ENCODE measurements at regions not wholly inside any gene's neighbourhood (a gene's known extent, or its start where the extent isn't known, plus 50 kb on each side); places are given as distances from the start of the nearest gene placed in this dataset.

DNA sequence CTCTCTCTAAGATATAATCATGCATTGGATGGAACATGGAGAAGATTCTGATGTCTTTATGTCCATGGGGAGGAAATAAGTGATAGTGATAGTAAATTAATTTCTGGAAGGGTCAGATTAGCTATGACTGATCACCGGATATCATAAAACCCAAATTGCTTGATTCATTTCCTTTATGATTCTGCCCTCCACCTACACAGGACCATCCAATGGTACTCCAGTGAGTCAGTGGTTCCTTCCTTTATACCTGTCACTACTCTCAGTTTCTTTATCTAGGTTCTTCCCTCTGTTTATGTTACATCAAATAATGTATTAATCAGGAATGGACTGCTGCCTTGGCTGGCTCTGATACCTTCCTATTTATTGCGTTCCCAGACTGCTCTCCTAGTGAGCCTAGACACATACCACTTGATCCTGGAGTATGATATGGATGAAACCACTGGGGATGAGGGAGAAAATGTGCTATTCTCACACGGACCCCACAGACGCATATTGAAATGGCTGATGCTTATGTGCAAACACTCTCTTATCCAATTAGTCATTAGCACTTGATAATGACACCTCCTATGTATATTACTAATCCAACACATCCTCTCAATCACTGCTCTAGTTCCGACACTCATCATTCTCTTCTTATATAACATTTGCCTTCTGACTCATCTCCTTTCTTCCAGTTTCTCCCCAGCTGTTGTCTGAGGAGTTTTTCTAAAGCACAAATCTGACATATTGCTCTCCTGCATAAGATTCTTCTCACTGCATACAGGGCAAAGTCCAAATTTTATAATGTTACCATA is 315.6 kb downstream of the INSIG2 start:
- no peaks in the 10 kb centered on the region for H4K20me1 ChIP-seq (ENCODE audit: insufficient read depth, low read length, poor library complexity, severe bottlenecking)
- TF ChIP-seq EZH2phosphoT487 (IDR thresholded peaks at IDR 0.05; ENCODE audit: borderline replicate concordance): no peak
- TF ChIP-seq CTCF (conservative IDR thresholded peaks at IDR 0.05; ENCODE audit: low read length): no peak
- H3K4me3 ChIP-seq (ENCODE audit: low read length, poor library complexity, severe bottlenecking): no peak overlapping the region
- H3K4me2 ChIP-seq (ENCODE audit: low read depth, low read length, poor library complexity, severe bottlenecking): no peak overlapping the region
- no peaks in the 10 kb centered on the region for H3K27me3 ChIP-seq (ENCODE audit: insufficient read depth, low read length, poor library complexity, severe bottlenecking)
- H3K4me1 ChIP-seq (ENCODE audit: insufficient read depth, low read length, poor library complexity, severe bottlenecking): no peaks in the 10 kb centered on the region
- H3F3A ChIP-seq (ENCODE audit: low read depth): no peaks in the 10 kb centered on the region
- no peak overlapping the region for H3K9ac ChIP-seq (ENCODE audit: low read depth, low read length, poor library complexity, severe bottlenecking)
- no peaks in the 10 kb centered on the region for H3K9me2 ChIP-seq (replicated peaks; ENCODE audit: low read depth, low read length)
- H2AFZ ChIP-seq (ENCODE audit: low read length): no peak overlapping the region
- no peaks in the 10 kb centered on the region for H3K36me3 ChIP-seq (ENCODE audit: insufficient read depth, low read length)
- no peaks in the 10 kb centered on the region for H3K79me2 ChIP-seq (ENCODE audit: insufficient read depth, low read length)
- no peaks in the 10 kb centered on the region for H3K9me3 ChIP-seq (ENCODE audit: insufficient read depth, low read depth, low read length)

GRCh38 chr2:118388771-118389170 is 300.5 kb downstream of the INSIG2 start:
- no peaks in the 10 kb centered on the region for H3K27me3 ChIP-seq (ENCODE audit: insufficient read depth, low read length, poor library complexity, severe bottlenecking)
- no peaks in the 10 kb centered on the region for H3K9me2 ChIP-seq (replicated peaks; ENCODE audit: low read depth, low read length)
- H3K36me3 ChIP-seq (ENCODE audit: insufficient read depth, low read length): no peaks in the 10 kb centered on the region
- H4K20me1 ChIP-seq (ENCODE audit: insufficient read depth, low read length, poor library complexity, severe bottlenecking): no peaks in the 10 kb centered on the region
- no peaks in the 10 kb centered on the region for H3K9me3 ChIP-seq (ENCODE audit: insufficient read depth, low read depth, low read length)
- no peaks in the 10 kb centered on the region for H3K4me1 ChIP-seq (ENCODE audit: insufficient read depth, low read length, poor library complexity, severe bottlenecking)
- H3F3A ChIP-seq (ENCODE audit: low read depth): no peaks in the 10 kb centered on the region
- H2AFZ ChIP-seq (ENCODE audit: low read length): no peak overlapping the region
- H3K79me2 ChIP-seq (ENCODE audit: insufficient read depth, low read length): no peaks in the 10 kb centered on the region
- H3K9ac ChIP-seq (ENCODE audit: low read depth, low read length, poor library complexity, severe bottlenecking): no peak overlapping the region
- no peak overlapping the region for H3K4me3 ChIP-seq (ENCODE audit: low read length, poor library complexity, severe bottlenecking)
- H3K4me2 ChIP-seq (ENCODE audit: low read depth, low read length, poor library complexity, severe bottlenecking): no peak overlapping the region
- no peak for TF ChIP-seq CTCF (conservative IDR thresholded peaks at IDR 0.05; ENCODE audit: low read length)
- TF ChIP-seq EZH2phosphoT487 (IDR thresholded peaks at IDR 0.05; ENCODE audit: borderline replicate concordance): no peak

- Histone ChIP-seq H4K20me1 (ENCODE audit: insufficient read depth, low read length, poor library complexity, severe bottlenecking) (no peaks in the 10 kb centered on the region), H3K4me2 (ENCODE audit: low read depth, low read length, poor library complexity, severe bottlenecking) (no peak overlapping the region), H3K9me2 (replicated peaks; ENCODE audit: low read depth, low read length) (no peaks in the 10 kb centered on the region), H3K4me1 (ENCODE audit: insufficient read depth, low read length, poor library complexity, severe bottlenecking) (no peaks in the 10 kb centered on the region), H3K9me3 (ENCODE audit: insufficient read depth, low read depth, low read length) (no peaks in the 10 kb centered on the region), H3K27me3 (ENCODE audit: insufficient read depth, low read length, poor library complexity, severe bottlenecking) (no peaks in the 10 kb centered on the region), H3K79me2 (ENCODE audit: insufficient read depth, low read length) (no peaks in the 10 kb centered on the region), H3K4me3 (ENCODE audit: low read length, poor library complexity, severe bottlenecking) (no peak overlapping the region), H3F3A (ENCODE audit: low read depth) (no peaks in the 10 kb centered on the region), H2AFZ (ENCODE audit: low read length) (no peak overlapping the region), H3K36me3 (ENCODE audit: insufficient read depth, low read length) (no peaks in the 10 kb centered on the region), H3K9ac (ENCODE audit: low read depth, low read length, poor library complexity, severe bottlenecking) (no peak overlapping the region)
- TF ChIP-seq CTCF (conservative IDR thresholded peaks at IDR 0.05; ENCODE audit: low read length): no peak
- no peak for TF ChIP-seq EZH2phosphoT487 (IDR thresholded peaks at IDR 0.05; ENCODE audit: borderline replicate concordance)
Measured at GRCh38 chr2:118387509-118387908, 299.2 kb downstream of the INSIG2 start.
